HEK293T (cell line): ENCODE measurements at regions not wholly inside any gene's neighbourhood (a gene's known extent, or its start where the extent isn't known, plus 50 kb on each side); places are given as distances from the start of the nearest gene placed in this dataset.

Experiments
- ARNT ChIP-seq: fragments of 450-650 bp; IDR thresholded peaks from 2 replicates; pipeline ENCODE4 v1.6.1; 2017; ENCODE audit warnings: mild to moderate bottlenecking
- FOXA1 ChIP-seq: fragments of 450-650 bp; IDR thresholded peaks from 2 replicates; pipeline ENCODE4 v1.6.1; 2016; ENCODE audit warnings: mild to moderate bottlenecking
- FOXM1 ChIP-seq: fragments of 450-650 bp; IDR thresholded peaks from 2 replicates; pipeline ENCODE4 v1.6.1; 2017; ENCODE audit warnings: mild to moderate bottlenecking, borderline replicate concordance
- LEF1 ChIP-seq: fragments of 450-650 bp; IDR thresholded peaks from 2 replicates; pipeline ENCODE4 v1.6.1; 2017; ENCODE audit warnings: mild to moderate bottlenecking, borderline replicate concordance
- TARDBP ChIP-seq: fragments of 450-650 bp; IDR thresholded peaks from 2 replicates; pipeline ENCODE4 v1.6.1; 2016
- ZNF384 ChIP-seq: fragments of 450-650 bp; IDR thresholded peaks from 2 replicates; pipeline ENCODE4 v1.6.1; 2016

GRCh38 chr17:56030009-56030624 lies 123.2 kb upstream of the ANKFN1 start:
- TF ChIP-seq FOXM1 (no peak), FOXA1 (no peak), TARDBP (no peak), LEF1 (no peak), ARNT (no peak), ZNF384 (no peak)
